GM23338 (cell line): ENCODE measurements at regions not wholly inside any gene's neighbourhood (a gene's known extent, or its start where the extent isn't known, plus 50 kb on each side); places are given as distances from the start of the nearest gene placed in this dataset.

Experiments used
- EZH2 ChIP-seq: fragments of 200-600 bp; sonication (generic); IDR thresholded peaks from one replicate; pipeline ENCODE4 v1.8.0; 2017; ENCODE audit warnings: antibody characterized with exemption, mild to moderate bottlenecking, low read depth; ENCODE audit not compliant: unreplicated experiment
- POLR2AphosphoS5 ChIP-seq: IDR thresholded peaks from 2 replicates; pipeline ENCODE4 v1.6.1; 2016; ENCODE audit warnings: antibody characterized with exemption, low read depth
- TF ChIP-seq, protein P1 (sequence below), 2 experiments: fragments of 200-600 bp in 1 of 2; sonication (generic) in 1 of 2; conservative IDR thresholded peaks; 2 replicates each; pipeline versions ENCODE4 v1.5.1 to v1.6.1; 2016 to 2017; ENCODE audit warnings: antibody characterized with exemption in 2 of 2, low read depth in 2 of 2, mild to moderate bottlenecking in 2 of 2, moderate library complexity in 1 of 2
- TF ChIP-seq, protein P2 (sequence below): IDR thresholded peaks from 2 replicates; pipeline ENCODE4 v1.6.1; 2016; ENCODE audit warnings: antibody characterized with exemption

DNA sequence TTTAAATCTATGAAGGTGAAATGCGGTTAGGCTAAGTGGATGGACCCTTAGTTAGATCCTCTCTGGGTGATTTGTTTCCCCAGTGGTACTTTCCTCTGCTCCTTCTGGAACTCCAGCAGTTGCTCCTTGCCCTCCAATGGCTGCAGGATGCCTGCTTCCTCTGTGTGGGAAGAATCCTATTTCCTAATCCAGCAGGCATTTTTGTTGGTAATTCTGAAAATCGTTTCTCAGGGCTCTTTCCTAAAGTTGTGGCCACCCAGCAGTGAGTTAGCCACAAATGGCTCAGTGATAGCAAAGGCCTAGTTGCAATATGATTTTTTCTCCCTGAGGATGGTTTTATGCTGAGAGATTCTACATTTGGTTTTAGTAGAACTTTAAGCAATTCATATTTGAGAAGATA, 332.3 kb upstream of the C2CD4B start:
- TF ChIP-seq, protein P1, sequence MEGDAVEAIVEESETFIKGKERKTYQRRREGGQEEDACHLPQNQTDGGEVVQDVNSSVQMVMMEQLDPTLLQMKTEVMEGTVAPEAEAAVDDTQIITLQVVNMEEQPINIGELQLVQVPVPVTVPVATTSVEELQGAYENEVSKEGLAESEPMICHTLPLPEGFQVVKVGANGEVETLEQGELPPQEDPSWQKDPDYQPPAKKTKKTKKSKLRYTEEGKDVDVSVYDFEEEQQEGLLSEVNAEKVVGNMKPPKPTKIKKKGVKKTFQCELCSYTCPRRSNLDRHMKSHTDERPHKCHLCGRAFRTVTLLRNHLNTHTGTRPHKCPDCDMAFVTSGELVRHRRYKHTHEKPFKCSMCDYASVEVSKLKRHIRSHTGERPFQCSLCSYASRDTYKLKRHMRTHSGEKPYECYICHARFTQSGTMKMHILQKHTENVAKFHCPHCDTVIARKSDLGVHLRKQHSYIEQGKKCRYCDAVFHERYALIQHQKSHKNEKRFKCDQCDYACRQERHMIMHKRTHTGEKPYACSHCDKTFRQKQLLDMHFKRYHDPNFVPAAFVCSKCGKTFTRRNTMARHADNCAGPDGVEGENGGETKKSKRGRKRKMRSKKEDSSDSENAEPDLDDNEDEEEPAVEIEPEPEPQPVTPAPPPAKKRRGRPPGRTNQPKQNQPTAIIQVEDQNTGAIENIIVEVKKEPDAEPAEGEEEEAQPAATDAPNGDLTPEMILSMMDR (conservative IDR thresholded peaks at IDR 0.05; ENCODE audit: low read depth in 2 of 2) = no peak
- TF ChIP-seq EZH2 (no peak), POLR2AphosphoS5 (no peak)
- TF ChIP-seq, protein P2, sequence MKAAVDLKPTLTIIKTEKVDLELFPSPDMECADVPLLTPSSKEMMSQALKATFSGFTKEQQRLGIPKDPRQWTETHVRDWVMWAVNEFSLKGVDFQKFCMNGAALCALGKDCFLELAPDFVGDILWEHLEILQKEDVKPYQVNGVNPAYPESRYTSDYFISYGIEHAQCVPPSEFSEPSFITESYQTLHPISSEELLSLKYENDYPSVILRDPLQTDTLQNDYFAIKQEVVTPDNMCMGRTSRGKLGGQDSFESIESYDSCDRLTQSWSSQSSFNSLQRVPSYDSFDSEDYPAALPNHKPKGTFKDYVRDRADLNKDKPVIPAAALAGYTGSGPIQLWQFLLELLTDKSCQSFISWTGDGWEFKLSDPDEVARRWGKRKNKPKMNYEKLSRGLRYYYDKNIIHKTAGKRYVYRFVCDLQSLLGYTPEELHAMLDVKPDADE = no peak
